ENCODE measurements at regions not wholly inside any gene's neighbourhood (a gene's known extent, or its start where the extent isn't known, plus 50 kb on each side); places are given as distances from the start of the nearest gene placed in this dataset.
"Not testable (repeated sequence)": the region's sequence is repeated elsewhere in the genome, so short reads cannot be mapped to it uniquely, and the experiment has no call there.

DNA sequence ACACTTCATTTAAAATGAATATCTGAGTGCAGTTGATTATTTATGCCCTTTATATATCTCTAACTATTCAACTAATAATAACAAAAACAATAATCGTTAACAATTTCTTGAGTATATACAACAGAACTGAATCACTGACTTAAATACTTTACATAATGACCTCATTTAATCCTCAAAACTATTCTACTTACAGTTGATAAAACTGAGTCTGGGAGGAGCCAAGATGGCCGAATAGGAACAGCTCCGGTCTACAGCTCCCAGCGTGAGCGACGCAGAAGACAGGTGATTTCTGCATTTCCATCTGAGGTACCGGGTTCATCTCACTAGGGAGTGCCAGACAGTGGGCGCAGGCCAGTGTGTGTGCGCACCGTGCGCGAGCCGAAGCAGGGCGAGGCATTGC is 163.6 kb downstream of the LRRN1 start:
- TF ChIP-seq, protein P1, sequence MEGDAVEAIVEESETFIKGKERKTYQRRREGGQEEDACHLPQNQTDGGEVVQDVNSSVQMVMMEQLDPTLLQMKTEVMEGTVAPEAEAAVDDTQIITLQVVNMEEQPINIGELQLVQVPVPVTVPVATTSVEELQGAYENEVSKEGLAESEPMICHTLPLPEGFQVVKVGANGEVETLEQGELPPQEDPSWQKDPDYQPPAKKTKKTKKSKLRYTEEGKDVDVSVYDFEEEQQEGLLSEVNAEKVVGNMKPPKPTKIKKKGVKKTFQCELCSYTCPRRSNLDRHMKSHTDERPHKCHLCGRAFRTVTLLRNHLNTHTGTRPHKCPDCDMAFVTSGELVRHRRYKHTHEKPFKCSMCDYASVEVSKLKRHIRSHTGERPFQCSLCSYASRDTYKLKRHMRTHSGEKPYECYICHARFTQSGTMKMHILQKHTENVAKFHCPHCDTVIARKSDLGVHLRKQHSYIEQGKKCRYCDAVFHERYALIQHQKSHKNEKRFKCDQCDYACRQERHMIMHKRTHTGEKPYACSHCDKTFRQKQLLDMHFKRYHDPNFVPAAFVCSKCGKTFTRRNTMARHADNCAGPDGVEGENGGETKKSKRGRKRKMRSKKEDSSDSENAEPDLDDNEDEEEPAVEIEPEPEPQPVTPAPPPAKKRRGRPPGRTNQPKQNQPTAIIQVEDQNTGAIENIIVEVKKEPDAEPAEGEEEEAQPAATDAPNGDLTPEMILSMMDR (IDR thresholded peaks at IDR 0.05; ENCODE audit: insufficient read depth, low read depth, low read length): not testable (repeated sequence)
- not testable (repeated sequence) for TF ChIP-seq EZH2 (IDR thresholded peaks at IDR 0.05; ENCODE audit: insufficient read depth, low read length)

Data from astrocyte (in vitro differentiated cells and primary cell).